ENCODE measurements at regions not wholly inside any gene's neighbourhood (a gene's known extent, or its start where the extent isn't known, plus 50 kb on each side); places are given as distances from the start of the nearest gene placed in this dataset.

GRCh38 chr3:25849091-25849490, 59.2 kb downstream of the OXSM start:
- TF ChIP-seq, protein P1, sequence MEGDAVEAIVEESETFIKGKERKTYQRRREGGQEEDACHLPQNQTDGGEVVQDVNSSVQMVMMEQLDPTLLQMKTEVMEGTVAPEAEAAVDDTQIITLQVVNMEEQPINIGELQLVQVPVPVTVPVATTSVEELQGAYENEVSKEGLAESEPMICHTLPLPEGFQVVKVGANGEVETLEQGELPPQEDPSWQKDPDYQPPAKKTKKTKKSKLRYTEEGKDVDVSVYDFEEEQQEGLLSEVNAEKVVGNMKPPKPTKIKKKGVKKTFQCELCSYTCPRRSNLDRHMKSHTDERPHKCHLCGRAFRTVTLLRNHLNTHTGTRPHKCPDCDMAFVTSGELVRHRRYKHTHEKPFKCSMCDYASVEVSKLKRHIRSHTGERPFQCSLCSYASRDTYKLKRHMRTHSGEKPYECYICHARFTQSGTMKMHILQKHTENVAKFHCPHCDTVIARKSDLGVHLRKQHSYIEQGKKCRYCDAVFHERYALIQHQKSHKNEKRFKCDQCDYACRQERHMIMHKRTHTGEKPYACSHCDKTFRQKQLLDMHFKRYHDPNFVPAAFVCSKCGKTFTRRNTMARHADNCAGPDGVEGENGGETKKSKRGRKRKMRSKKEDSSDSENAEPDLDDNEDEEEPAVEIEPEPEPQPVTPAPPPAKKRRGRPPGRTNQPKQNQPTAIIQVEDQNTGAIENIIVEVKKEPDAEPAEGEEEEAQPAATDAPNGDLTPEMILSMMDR (IDR thresholded peaks at IDR 0.05) = no peak
- TF ChIP-seq EP300 (IDR thresholded peaks at IDR 0.05) (no peak), POLR2A (IDR thresholded peaks at IDR 0.05) (no peak), POLR2AphosphoS5 (IDR thresholded peaks at IDR 0.05) (no peak)

Data from stomach (tissue), 4 donors.